NCI-H2196 (cell line): ENCODE measurements at regions not wholly inside any gene's neighbourhood (a gene's known extent, or its start where the extent isn't known, plus 50 kb on each side); places are given as distances from the start of the nearest gene placed in this dataset.
A peak's percentile ranks its signal among the peaks of the same experiment; 100 is the strongest.

Experiments
- DNase-seq: peaks from one replicate; lab custom pipeline; 2025; ENCODE audit not compliant: unreplicated experiment; lab: John Stamatoyannopoulos, UW

GRCh38 chr6:134866563-134866962 is 83.3 kb downstream of the ALDH8A1 start:
- DNase-seq, result no peak

DNA sequence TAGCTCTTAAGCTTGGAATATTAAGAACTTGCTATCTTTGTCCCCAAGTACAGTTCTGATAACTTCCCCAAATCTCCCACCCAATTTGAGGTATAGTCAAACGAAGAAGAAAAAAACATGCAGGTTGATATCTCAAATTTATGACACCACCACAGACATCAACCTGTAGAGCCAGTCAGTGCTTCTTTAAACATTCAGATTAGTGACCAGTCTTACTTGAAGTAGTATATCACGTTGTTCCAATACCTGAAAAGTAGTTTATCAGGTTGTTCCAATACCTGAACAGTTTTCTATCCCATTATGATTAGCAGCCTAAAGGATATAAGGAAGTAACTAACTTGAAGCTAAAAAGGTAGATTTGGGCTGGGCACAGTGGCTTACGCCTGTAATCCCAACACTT is 85.3 kb downstream of the ALDH8A1 start:
- DNase-seq, result no peak

- DNase-seq, result no peak
Observed at GRCh38 chr6:134863763-134864510, 86.0 kb downstream of the ALDH8A1 start.

- DNase-seq, result no peak
Observed at GRCh38 chr6:134854366-134854765, 95.5 kb downstream of the ALDH8A1 start.

DNA sequence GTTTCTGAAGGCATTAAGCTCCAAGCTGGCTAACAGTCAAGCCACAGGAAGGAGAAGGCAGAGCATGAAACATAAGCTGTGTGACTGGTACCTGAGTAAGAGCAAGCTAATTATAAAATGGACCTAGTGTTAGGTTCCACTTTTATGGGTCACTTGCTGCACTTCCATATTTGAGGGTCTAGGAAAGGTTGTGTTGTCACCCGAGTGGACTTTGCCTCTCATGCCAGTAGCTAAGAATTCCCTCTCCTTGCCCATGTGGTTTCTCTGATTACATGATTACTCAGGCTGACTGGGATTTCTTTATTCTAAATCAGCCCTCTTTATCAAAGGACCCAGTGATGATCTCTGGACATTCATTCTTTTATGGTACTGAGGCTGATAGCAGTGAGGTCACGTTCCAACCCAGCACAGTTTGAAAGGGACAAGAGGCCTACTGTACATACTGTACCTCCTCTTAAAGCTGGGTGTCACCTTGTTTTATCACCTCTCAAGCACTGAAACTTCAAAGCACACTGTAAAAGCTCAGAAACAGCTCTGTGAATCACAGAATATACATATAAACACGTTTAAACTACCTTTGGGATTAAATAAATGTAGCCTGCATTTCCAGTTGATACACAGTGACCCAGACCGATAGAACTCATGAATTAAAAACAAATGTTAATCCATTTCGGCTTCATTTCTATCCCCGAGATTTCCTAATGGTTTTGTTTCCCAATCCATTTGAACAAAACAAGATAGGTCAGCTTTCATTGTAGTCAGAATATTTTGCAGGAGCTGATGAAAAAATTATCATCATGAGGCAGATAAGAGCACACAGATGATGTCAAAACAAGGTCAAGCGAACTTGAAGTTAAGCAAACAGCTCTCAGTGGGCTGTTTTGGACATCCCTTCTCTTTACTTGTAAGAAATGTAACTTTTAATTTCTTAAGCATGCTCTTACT is 96.5 kb downstream of the ALDH8A1 start:
- DNase-seq, result peak; percentile 25

- DNase-seq, result no peak
Observed at GRCh38 chr6:134851548-134851947, 98.4 kb downstream of the ALDH8A1 start.

DNA sequence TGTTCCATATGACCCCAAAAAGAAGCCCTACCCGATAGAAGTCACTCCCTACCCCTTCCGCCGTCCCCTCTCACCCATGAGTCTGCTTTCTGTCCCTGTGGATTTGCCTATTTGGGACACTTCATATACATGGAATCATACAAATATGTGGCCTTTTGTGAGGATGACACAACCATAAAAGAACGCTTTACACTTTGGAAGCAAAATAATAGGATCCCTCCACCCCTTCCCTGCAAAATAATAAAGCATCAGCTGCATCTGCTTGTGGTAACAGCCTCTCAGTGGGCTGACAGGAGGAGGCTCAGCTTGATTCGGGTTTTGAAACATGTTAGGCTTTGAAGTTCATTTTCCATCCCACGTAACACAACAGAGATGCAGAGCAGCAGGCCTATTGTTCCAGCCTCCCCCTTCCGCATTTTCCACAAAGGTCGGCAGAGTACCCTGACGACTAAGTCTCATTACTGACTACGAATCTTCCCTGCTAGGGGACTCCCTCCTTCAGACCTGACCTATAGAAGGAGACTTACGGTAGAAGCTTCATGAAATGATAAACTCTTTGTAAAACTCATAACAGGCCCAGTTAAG is 99.1 kb downstream of the ALDH8A1 start:
- no peak for DNase-seq

DNA sequence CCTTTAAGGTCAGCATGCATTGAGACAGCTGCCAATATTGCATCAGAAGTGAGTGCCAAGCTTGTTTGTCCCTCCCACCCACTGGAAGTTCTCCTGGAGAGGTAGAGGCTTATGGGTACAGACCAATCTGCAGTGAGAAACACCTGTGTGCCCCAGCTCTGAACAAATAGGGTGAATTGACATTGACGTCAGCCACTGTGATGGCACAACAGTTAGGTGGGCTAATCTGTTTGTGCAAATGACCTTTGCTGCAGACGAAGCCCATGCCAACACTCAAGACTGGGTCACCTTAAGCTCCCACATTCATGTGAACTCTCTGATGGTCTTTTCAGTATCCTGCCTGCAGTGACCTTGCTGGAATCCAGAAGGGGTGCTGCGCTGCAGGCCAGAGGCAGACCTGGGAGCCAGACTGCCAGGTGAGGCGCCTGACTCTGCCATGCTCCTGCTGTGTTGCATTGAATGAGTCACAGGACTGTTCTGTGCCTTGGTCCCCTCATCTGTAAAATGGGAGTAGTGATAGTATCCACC is 99.9 kb downstream of the ALDH8A1 start:
- no peak for DNase-seq

DNA sequence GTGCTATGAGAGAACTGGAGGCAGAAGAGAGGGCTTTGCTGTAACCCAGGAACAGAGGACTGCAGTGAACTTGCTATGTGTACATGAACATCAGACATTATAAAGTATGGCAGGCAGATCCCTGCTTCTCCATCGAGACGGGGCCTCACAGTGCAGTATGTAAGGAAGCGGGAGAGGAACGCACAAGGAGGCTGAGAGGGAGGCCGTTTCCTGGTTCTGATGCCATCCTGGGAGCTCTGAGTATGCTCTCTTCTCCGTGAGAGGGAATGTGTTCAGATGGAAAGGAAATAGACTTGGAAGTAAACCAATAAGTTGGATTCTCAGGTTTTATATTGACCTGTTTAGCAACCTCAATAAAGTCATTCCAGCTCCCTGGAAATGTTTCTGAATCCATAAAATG is 101.8 kb downstream of the ALDH8A1 start:
- DNase-seq, result no peak

GRCh38 chr6:134846865-134847264 is 103.0 kb downstream of the ALDH8A1 start:
- no peak for DNase-seq

DNA sequence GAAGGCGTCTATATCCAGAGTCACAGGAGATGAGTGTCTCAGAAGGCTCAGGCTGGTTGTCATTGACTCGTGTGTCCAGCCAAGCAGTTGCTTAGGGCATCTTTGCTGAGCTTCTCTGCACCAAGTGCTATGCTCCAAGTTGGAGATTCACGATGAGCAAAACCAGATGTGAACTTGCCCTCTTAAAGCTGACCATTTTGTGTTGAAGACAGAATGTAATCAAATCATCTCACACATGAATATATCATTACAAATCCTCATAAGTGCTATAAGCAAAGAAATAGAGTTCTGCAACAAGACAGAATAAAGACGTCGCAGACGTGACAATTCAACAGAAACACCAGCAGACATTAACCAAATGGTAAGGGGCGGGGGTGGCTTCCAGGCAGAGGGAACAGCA is 103.9 kb downstream of the ALDH8A1 start:
- DNase-seq, result no peak

- DNase-seq, result no peak
Observed at GRCh38 chr6:134844120-134844519, 105.8 kb downstream of the ALDH8A1 start.

DNA sequence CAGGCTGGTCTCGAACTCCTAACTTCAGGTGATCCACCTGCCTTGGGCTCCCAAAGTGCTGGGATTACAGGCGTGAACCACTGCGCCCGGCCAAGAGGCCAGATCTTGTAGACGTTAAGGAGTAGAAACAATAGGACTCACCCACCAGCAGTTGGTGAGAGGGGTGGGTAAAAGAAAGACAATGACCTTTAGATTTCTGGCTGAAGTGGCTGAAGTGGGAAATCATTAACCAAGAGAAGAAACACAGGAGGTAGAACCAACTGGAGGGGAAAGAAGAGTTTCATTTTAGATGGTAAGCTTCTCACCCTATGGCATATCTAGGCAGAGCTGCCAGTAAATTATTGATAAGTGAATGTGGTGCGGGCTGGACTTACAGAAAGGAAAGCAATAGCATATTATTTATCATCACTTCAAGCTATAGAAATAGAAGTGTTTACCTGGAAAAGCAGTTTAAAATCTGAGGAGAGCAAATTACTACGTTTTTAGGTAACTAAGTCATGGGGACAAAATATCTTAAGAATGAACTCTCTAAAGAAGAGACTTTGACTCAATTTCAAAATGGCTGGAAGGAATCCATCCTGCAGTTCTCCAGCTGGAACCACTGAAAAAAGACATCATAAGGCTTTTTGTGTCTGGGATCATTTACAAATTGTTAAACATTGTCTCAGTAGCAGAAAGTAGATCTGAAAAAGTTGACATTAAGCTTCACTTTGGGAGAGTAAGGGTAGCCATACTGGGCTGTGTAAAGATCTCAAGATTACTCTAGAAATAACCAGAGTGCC is 109.6 kb downstream of the ALDH8A1 start:
- DNase-seq, result no peak

- DNase-seq, result no peak
Observed at GRCh38 chr6:134835993-134836392, 113.9 kb downstream of the ALDH8A1 start.

DNA sequence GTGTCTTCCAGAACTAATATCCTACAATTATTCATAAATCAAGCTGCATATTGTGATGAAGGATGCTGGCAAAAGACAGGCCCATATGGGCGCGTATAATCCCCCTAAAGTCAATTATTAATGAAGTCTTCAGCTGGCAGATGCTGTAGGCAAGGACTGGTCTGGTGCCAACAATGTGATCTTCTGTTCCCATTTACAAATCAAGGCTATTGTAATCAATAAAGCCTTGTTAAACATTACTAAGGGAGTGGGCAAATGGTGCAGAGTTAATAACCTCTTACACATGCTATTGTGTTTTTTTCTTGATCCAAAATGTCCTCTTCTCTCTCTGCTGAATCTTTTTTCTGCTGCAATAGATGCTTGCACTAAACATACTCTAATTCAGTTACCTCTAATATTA is 119.0 kb downstream of the ALDH8A1 start:
- DNase-seq, result no peak

DNA sequence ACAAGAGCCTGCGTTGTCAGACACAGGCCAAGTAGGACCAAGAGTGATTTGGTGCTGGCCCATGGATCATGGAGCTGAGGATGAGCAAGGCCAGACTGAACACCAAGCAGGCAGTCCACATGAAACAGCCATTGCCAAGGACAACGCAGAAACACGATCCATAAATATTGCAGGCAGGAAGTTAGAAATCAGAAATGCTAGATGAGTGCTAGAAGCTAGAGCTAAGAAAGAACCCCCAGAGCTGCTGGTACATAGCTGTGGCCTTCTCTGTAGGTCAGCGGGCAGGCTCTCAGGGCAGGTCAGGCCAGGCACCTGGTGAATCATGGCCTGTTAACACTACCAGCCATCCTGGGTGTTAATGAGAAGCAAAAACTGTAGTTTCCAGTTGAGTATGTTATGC is 119.7 kb downstream of the ALDH8A1 start:
- DNase-seq, result no peak

DNA sequence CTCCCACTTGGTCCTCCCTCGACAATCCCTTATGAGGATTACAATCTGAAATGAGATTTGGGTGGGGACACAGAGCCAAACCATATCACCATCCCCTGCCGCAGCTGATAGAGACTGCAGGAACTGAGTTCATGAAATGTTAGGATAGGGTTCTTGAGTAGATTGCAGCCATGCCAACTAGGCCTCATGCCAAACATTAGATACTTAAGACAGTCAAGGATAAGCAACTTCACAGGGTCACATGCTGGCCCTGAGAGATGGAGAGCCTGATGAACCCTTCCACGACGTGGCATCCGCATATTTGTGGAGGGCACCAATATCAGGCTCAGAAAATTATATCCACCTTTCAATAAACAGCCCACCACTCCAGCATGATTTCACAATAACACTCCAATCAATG is 121.3 kb downstream of the ALDH8A1 start:
- no peak for DNase-seq

GRCh38 chr6:134826889-134827737 is 122.8 kb downstream of the ALDH8A1 start:
- no peak for DNase-seq

GRCh38 chr6:134823710-134824034 is 126.2 kb downstream of the ALDH8A1 start:
- no peak for DNase-seq
